HG02852 (cell line): ENCODE measurements at regions not wholly inside any gene's neighbourhood (a gene's known extent, or its start where the extent isn't known, plus 50 kb on each side); places are given as distances from the start of the nearest gene placed in this dataset.

Source experiments
- ATAC-seq: cut with Tn5 transposase; IDR thresholded peaks from one replicate; pipeline ENCODE4 v1.9.1; 2021; ENCODE audit warnings: mild to moderate bottlenecking, moderate library complexity; ENCODE audit not compliant: unreplicated experiment

- ATAC-seq = no peak
These were observed 274.8 kb downstream of the SS18 start for GRCh38 chr18:25815659-25816058.

GRCh38 chr18:25814841-25815458 is 275.5 kb downstream of the SS18 start:
- ATAC-seq = peak; percentile 94

GRCh38 chr18:25813110-25813509 is 277.3 kb downstream of the SS18 start:
- no peak for ATAC-seq

- no peak for ATAC-seq
These were observed 279.7 kb downstream of the SS18 start for GRCh38 chr18:25810736-25811135.

DNA sequence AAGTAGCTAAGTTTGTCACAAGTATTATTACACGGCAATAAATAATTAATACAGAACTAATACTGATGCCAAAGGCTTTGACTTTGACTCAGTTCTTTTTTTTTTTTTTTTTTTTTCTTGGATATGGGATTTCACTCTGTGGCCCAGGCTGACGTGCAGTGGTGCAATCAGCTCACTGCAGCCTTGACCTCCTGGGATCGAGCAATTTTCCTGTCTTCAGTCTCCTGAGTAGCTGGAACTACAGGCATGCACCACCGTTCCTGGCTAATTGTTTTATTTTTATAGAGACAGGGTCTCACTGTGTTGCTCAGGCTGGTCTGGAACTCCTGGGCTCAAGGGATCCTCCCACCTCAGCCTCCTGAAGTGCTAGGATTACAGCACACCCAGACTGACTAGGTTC is 284.5 kb downstream of the SS18 start:
- no peak for ATAC-seq

DNA sequence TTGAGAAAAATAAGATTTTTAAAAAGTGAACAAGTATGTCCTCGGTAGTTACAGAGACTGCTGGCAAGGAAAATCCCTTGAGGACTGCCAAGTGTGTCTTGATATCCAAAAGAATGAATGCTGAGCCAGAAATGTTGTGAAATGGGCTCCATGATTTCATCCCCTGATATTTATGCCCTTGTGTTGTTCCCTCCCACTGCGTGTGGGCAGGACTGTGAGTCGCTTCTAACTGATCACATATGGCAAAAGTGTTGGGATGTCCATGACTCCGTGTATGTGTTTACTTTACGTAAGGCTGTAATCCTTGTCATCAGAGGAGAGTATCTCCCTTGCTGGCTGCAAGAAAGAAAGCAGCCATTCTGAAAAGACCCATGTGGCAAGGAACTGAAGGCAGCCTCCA is 285.1 kb downstream of the SS18 start:
- no peak for ATAC-seq

- no peak for ATAC-seq
These were observed 291.2 kb downstream of the SS18 start for GRCh38 chr18:25799231-25799630.

GRCh38 chr18:25798046-25798445 is 292.4 kb downstream of the SS18 start:
- ATAC-seq = no peak

- no peak for ATAC-seq
These were observed 295.2 kb downstream of the SS18 start for GRCh38 chr18:25795213-25795612.

- ATAC-seq = no peak
These were observed 303.1 kb downstream of the SS18 start for GRCh38 chr18:25787276-25787675.

DNA sequence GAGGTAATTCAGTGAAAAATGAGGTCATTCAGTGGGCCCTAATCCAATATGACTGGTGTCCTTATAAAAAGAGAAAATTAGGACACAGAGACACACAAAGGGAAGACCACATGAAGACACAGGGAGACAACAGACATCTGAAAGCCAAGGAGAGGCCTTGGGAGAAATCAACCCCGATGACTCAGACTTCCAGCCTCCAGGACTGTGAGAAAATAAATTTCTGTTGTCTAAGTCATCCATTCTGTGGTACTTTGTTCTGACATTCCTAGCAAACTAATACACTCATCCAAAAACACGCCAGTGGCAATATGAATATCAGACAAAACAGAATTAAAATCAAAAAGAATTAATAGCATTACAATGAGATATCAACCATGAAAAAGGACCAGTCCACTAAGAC is 303.7 kb downstream of the SS18 start:
- no peak for ATAC-seq

DNA sequence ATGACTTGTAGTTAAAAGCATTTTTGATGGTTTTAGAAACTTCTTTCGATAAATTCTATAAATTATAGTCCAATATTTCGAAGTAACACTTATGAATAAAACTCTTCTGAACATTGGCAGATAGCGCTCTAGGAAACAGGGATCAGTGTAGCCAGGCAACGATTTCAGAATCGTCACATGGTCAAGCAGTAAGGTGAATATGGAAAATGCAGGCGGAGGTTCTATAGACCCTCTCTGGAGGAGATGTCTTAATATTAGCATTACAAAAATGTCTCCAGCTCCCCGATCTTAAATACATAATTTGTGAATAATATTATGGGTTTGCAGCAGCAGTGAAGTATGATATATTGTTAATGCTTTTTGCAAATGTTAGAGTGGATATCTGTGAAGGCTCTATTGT is 310.3 kb downstream of the SS18 start:
- ATAC-seq = no peak

DNA sequence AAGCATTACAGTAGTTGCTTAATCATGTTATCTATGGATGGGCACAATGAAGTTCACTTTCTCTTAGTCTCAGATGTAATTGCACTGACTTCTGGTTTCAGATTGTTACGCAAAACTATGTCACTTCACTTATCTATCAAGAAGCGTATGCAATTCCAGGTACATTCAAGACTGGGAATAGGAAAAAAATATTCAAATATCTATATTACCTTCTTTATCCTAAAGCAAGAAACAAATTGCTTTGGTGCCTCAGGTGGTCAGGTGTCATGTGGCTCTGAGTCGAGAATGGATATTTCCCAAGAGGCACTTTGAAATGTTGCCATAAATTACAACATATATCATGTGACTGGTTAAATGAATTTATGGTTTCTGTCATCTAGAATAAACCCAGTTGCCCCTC is 318.6 kb downstream of the SS18 start:
- no peak for ATAC-seq

GRCh38 chr18:25764777-25765176 is 325.6 kb downstream of the SS18 start:
- ATAC-seq = no peak

- no peak for ATAC-seq
These were observed 331.3 kb downstream of the SS18 start for GRCh38 chr18:25759111-25759510.

GRCh38 chr18:25743646-25744151 is 346.7 kb downstream of the SS18 start:
- ATAC-seq = no peak

- no peak for ATAC-seq
These were observed 351.0 kb downstream of the SS18 start for GRCh38 chr18:25739376-25739775.

DNA sequence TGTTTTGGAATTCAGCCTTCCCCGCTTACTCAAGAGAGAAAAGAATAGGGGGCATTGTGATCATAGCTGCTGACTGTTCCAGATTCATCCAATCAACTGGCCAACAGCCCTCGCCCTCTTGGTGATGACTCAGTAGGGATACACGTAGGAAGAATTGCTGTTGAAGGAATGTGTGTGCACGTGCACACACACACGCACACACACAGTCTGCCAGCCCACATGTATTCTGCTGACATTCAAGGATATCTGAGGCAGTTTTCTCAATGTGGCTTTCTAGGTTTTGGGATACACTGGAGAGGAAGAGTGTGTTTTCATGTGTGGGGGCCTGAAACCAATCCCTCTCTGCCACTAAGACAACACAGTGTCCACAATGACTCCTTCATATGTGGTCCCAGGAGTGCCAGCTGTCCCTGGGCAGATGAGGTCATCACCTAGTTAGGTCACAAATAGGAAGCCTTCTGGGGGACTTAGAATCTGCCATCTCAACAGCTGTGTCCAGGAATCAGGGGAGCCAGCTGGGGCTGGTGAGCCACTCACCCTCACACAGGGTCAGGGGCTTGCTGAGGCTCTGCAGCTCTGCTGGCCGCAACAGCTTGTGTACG is 352.6 kb downstream of the SS18 start:
- ATAC-seq = no peak

- ATAC-seq = no peak
These were observed 353.9 kb downstream of the SS18 start for GRCh38 chr18:25736516-25736915.

GRCh38 chr18:25735459-25735858 is 355.0 kb downstream of the SS18 start:
- ATAC-seq = no peak

- ATAC-seq = no peak
These were observed 356.1 kb downstream of the SS18 start for GRCh38 chr18:25734336-25734735.

DNA sequence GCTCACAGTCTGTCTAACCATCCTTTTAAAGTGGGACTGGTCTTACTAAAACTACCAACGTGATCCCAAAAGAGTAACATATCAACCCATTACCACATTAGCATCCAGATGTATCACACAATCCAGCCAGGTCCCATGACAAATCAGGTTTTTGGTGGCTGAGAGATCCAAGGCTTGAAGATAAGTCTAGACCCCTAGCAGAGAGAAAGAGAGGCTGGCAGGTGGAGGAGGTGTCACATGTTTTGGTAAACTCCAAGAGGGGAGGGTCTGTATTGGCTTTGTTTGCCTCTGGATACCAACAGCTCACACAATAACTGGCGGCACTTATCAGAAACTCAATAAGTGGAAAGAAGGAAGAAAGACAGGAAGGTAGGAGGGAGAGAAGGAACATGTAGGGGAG is 357.6 kb downstream of the SS18 start:
- ATAC-seq = no peak

- no peak for ATAC-seq
These were observed 361.3 kb downstream of the SS18 start for GRCh38 chr18:25729072-25729471.
